K562 (cell line): ENCODE measurements at regions not wholly inside any gene's neighbourhood (a gene's known extent, or its start where the extent isn't known, plus 50 kb on each side); places are given as distances from the start of the nearest gene placed in this dataset.

Experiments used
- ATAC-seq: fragments of 200-7000 bp; cut with Tn5 transposase; 3 replicates; pipeline ENCODE4 v1.9.1; 2020; ENCODE audit warnings: moderate library complexity
- BruUV-seq: library from RNA; stranded (reverse); fragments of 400-500 nt; replicated peaks from 2 replicates; lab custom pipeline; 2021; lab: Mats Ljungman, UMichigan
- CTCF ChIA-PET: fragments of 300-600 bp; formaldehyde crosslinking; extraction: SDS; loops from one replicate; lab custom pipeline; 2021; ENCODE audit warnings: low intra/inter-chr PET ratio; lab: Yijun Ruan, JAX
- POLR2A ChIA-PET: fragments of 300-600, 350-650 bp; sonication (Branson Sonifier 250); formaldehyde crosslinking; extraction: SDS; loops from one replicate; lab custom pipeline; 2021; ENCODE audit warnings: antibody characterized with exemption, inconsistent platforms; lab: Yijun Ruan, JAX
- DNase-seq, 4 experiments: peaks; one replicate each; pipeline versions ENCODE4 v3.0.0 to v3.0.0-alpha.2; 2011 to 2018; ENCODE audit warnings: low spot score in 3 of 4, mixed read lengths in 3 of 4; ENCODE audit errors: extremely low read depth in 1 of 4
- FAIRE-seq: peaks from 2 replicates; lab custom pipeline; 2011; peaks lifted over from hg19 to GRCh38; lab: Jason Lieb, UNC
- H2AFZ ChIP-seq: 2 replicates; pipeline ENCODE4 v1.6.0; 2011; ENCODE audit warnings: low read depth, low read length, control low read depth, inconsistent platforms
- H3K27ac ChIP-seq: fragments of 200-600 bp; 3 replicates; pipeline ENCODE4 v1.8.0; 2011; ENCODE audit warnings: low read depth, mild to moderate bottlenecking, control low read depth, inconsistent platforms, low read length, moderate library complexity, mixed read lengths; ENCODE audit errors: extremely low read depth
- H3K27me3 ChIP-seq, 2 experiments: fragments of 300-600 bp in 1 of 2; 2 replicates in 1 of 2; 3 replicates in 1 of 2; pipeline versions ENCODE4 v1.6.0 to v1.8.0; 2011; ENCODE audit warnings: inconsistent platforms in 2 of 2, low read length in 2 of 2, mild to moderate bottlenecking in 1 of 2, mixed read lengths in 1 of 2, moderate library complexity in 1 of 2; ENCODE audit not compliant: control insufficient read depth in 2 of 2, insufficient read depth in 2 of 2
- H3K36me3 ChIP-seq: fragments of 300-600 bp; 3 replicates; pipeline ENCODE4 v1.8.0; 2011; ENCODE audit warnings: mild to moderate bottlenecking, low read length, inconsistent platforms; ENCODE audit not compliant: control insufficient read depth, insufficient read depth
- H3K4me1 ChIP-seq, 2 experiments: fragments of 200-600 bp in 1 of 2; replicated peaks in 1 of 2; 2 replicates in 1 of 2; 3 replicates in 1 of 2; pipeline versions ENCODE4 v1.5.1 to v1.8.0; 2011; ENCODE audit warnings: inconsistent platforms in 2 of 2, low read length in 2 of 2, mild to moderate bottlenecking in 1 of 2, mixed read lengths in 1 of 2, moderate library complexity in 1 of 2; ENCODE audit not compliant: control insufficient read depth in 2 of 2, insufficient read depth in 2 of 2
- H3K4me2 ChIP-seq: 2 replicates; pipeline ENCODE4 v1.6.1; 2011; ENCODE audit warnings: low read length, control low read depth, inconsistent platforms, mixed read lengths; ENCODE audit not compliant: insufficient read depth
- H3K4me3 ChIP-seq: fragments of 200-600 bp; sonication (generic), shearing (Covaris generic); 2 replicates; pipeline ENCODE4 v1.5.1; 2016; ENCODE audit warnings: control low read depth, inconsistent platforms
- H3K79me2 ChIP-seq: fragments of 200-600 bp; 3 replicates; pipeline ENCODE4 v1.8.0; 2011; ENCODE audit warnings: low read length, inconsistent platforms; ENCODE audit not compliant: control insufficient read depth, insufficient read depth
- H3K9ac ChIP-seq, 2 experiments: 2 replicates each; pipeline versions ENCODE4 v1.6.0 to v1.6.1; 2011; ENCODE audit warnings: low read depth in 2 of 2, low read length in 2 of 2, control low read depth in 1 of 2, inconsistent platforms in 1 of 2, mild to moderate bottlenecking in 1 of 2, mixed read lengths in 1 of 2; ENCODE audit not compliant: insufficient read depth in 1 of 2
- H3K9me1 ChIP-seq: one replicate; pipeline ENCODE4 v1.6.0; 2011; ENCODE audit warnings: inconsistent platforms, mild to moderate bottlenecking, low read length, moderate library complexity; ENCODE audit not compliant: control insufficient read depth, insufficient read depth
- H3K9me3 ChIP-seq: replicated peaks from 2 replicates; pipeline ENCODE4 v1.5.1; 2011; ENCODE audit warnings: low read depth, low read length, inconsistent platforms; ENCODE audit not compliant: control insufficient read depth, insufficient read depth
- H4K20me1 ChIP-seq: replicated peaks from 2 replicates; pipeline ENCODE4 v1.6.1; 2011; ENCODE audit warnings: low read length, inconsistent platforms, mixed read lengths; ENCODE audit not compliant: control insufficient read depth, insufficient read depth
- ARID3B ChIP-seq: fragments of 250-450 bp; sonication (Bioruptor Pico); IDR thresholded peaks from 2 replicates; pipeline ENCODE4 v1.4.0; 2020; ENCODE audit warnings: borderline replicate concordance
- CBX2 ChIP-seq: fragments of 200-600 bp; sonication (generic); IDR thresholded peaks from one replicate; pipeline ENCODE4 v1.6.1; 2012; ENCODE audit warnings: mild to moderate bottlenecking, low read length, inconsistent platforms; ENCODE audit not compliant: insufficient read depth, poor library complexity, severe bottlenecking
- CGGBP1 ChIP-seq: fragments of 250-450 bp; sonication (Bioruptor Pico); IDR thresholded peaks from 2 replicates; pipeline ENCODE4 v1.9.0; 2021; ENCODE audit warnings: mild to moderate bottlenecking
- E2F5 ChIP-seq: sonication (generic); formaldehyde crosslinking; IDR thresholded peaks from 2 replicates; pipeline ENCODE4 v1.8.0; 2022; ENCODE audit warnings: mild to moderate bottlenecking, missing genetic modification reagents
- KDM5B ChIP-seq: fragments of 200-600 bp; sonication (generic); IDR thresholded peaks from 2 replicates; pipeline ENCODE4 v1.6.1; 2012; ENCODE audit warnings: low read depth, mild to moderate bottlenecking, moderate library complexity, low read length, control low read depth, inconsistent platforms; ENCODE audit not compliant: insufficient replicate concordance
- THRAP3 ChIP-seq: fragments of 450-650 bp; IDR thresholded peaks from 2 replicates; pipeline ENCODE4 v1.6.1; 2016; ENCODE audit warnings: mild to moderate bottlenecking, inconsistent platforms, borderline replicate concordance
- THRB ChIP-seq: fragments of 450-650 bp; formaldehyde crosslinking; conservative IDR thresholded peaks from 2 replicates; pipeline ENCODE4 v1.4.0; 2022; ENCODE audit warnings: mild to moderate bottlenecking, missing genetic modification characterization
- ZBTB11 ChIP-seq, 3 experiments: fragments of 200-800 bp in 1 of 3; fragments of 250-450 bp in 1 of 3; fragments of 450-650 bp in 1 of 3; sonication (Bioruptor Pico) in 1 of 3; sonication (Bioruptor generic) in 1 of 3; formaldehyde crosslinking in 1 of 3; IDR thresholded peaks; 2 replicates each; pipeline versions ENCODE4 v1.6.1 to v1.8.0; 2016 to 2022; ENCODE audit warnings: mild to moderate bottlenecking in 2 of 3, missing genetic modification characterization in 2 of 3, missing compliant biosample characterization in 1 of 3, moderate library complexity in 1 of 3
- WGBS: fragments of 100-300 bp; shearing (Covaris generic); methylation state at CpG from one replicate; pipeline ENCODE4 v1.1.6; 2016; ENCODE audit warnings: low coverage, mixed read lengths; ENCODE audit not compliant: insufficient coverage; ENCODE audit errors: missing lambda C conversion rate; 5-methylcytosine and 5-hydroxymethylcytosine counted together
- in situ Hi-C: fragments of 300-500 bp; cut with MboI; formaldehyde crosslinking; loops from 4 replicates; pipeline ENCODE4 v1.15.0; 2018; ENCODE audit warnings: inconsistent platforms, mixed read lengths
- intact Hi-C: fragments of 100-400 bp; cut with micrococcal nuclease; formaldehyde crosslinking; loops from 2 replicates; pipeline ENCODE4 v1.14.2; 2022

GRCh38 chr1:213864091-213864490 lies 123.7 kb upstream of the PROX1 start (continued):
- TF ChIP-seq THRB (CRISPR knock-in tag) = no peak
- TF ChIP-seq ARID3B (CRISPR knock-in tag) = no peak
- TF ChIP-seq CGGBP1 = no peak
- TF ChIP-seq THRAP3 = no peak

GRCh38 chr1:213868482-213868881 lies 119.3 kb upstream of the PROX1 start:
- Histone ChIP-seq H3K27ac (no peak overlapping the region), H3K36me3 (no peaks in the 10 kb centered on the region), H3K4me1 (no peaks in the 10 kb centered on the region), H3K9me3 (no peaks in the 10 kb centered on the region), H3K9me1 (no peaks in the 10 kb centered on the region), H3K27me3 (peaks cover 0 to 3% of the 10 kb centered on the region in 2 experiments; a peak in 1 of 5 replicates), H3K4me2 (no peak overlapping the region), H3K9ac (no peak overlapping the region), H4K20me1 (no peaks in the 10 kb centered on the region), H3K4me3 (no peak overlapping the region), H3K79me2 (no peaks in the 10 kb centered on the region), H2AFZ (no peak overlapping the region)
- BruUV-seq = no TSS peak
- intact Hi-C loops = no loop called here
- FAIRE-seq (no peak), ATAC-seq (no peak), DNase-seq (no peak)
- 0% methylated on average over 2 of the region's 2 CpGs for WGBS
- in situ Hi-C loops = no loop called here
- POLR2A ChIA-PET = no interaction called here
- CTCF ChIA-PET = no interaction called here
- TF ChIP-seq ZBTB11 (CRISPR knock-in tag; IDR thresholded peaks at IDR 0.05) (no peak), KDM5B (no peak), E2F5 (CRISPR knock-in tag) (no peak), CBX2 (no peak)
